ENCODE measurements at regions not wholly inside any gene's neighbourhood (a gene's known extent, or its start where the extent isn't known, plus 50 kb on each side); places are given as distances from the start of the nearest gene placed in this dataset.

DNA sequence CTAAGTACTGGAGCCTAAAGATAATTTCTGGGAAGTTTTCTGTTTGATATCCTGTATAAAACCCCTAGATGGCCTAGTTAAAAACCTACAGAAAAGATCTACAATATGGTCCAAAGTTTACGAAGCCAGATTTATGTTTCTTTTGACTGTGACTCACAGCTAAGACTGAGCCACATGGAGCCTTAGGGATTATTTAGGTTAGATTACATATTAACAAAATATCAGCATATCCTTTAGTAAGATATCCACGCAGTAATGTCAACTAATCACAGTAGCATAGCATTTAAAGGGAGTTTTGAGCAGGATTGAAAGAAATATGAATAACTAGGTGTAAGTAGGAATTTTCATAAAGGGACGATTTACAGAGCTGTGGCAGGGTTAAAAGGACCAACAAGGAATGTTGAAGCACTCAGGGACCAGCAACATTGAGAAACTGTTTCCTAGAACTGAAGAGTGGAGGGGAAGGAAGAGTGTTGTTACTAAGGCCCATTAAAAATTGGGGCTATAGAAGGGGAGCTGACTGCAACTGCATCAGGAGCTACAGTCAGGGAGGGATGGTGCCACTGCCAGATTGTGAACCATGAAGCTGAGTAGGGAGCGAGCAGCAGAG is 155.5 kb downstream of the DACT1 start:
- no peak overlapping the region for H3K4me3 ChIP-seq
- TF ChIP-seq, protein P1, sequence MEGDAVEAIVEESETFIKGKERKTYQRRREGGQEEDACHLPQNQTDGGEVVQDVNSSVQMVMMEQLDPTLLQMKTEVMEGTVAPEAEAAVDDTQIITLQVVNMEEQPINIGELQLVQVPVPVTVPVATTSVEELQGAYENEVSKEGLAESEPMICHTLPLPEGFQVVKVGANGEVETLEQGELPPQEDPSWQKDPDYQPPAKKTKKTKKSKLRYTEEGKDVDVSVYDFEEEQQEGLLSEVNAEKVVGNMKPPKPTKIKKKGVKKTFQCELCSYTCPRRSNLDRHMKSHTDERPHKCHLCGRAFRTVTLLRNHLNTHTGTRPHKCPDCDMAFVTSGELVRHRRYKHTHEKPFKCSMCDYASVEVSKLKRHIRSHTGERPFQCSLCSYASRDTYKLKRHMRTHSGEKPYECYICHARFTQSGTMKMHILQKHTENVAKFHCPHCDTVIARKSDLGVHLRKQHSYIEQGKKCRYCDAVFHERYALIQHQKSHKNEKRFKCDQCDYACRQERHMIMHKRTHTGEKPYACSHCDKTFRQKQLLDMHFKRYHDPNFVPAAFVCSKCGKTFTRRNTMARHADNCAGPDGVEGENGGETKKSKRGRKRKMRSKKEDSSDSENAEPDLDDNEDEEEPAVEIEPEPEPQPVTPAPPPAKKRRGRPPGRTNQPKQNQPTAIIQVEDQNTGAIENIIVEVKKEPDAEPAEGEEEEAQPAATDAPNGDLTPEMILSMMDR (IDR thresholded peaks at IDR 0.05), result no peak
- TF ChIP-seq POLR2A (IDR thresholded peaks at IDR 0.05), result no peak
- H3K36me3 ChIP-seq (replicated peaks in 1 of 2), result no peaks in the 10 kb centered on the region
- H3K27me3 ChIP-seq, result no peaks in the 10 kb centered on the region
- no peak for DNase-seq
- intact Hi-C loops (cut with DNase I), result no loop called here
- H3K27ac ChIP-seq, result no peak overlapping the region
- H3K4me1 ChIP-seq (replicated peaks in 1 of 2), result no peaks in the 10 kb centered on the region
- WGBS, 4 donors, result 85 to 90% (median 87%) methylated on average over 4 of the region's 4 CpGs
- no peaks in the 10 kb centered on the region for H3K9me3 ChIP-seq (replicated peaks in 1 of 3)

DNA sequence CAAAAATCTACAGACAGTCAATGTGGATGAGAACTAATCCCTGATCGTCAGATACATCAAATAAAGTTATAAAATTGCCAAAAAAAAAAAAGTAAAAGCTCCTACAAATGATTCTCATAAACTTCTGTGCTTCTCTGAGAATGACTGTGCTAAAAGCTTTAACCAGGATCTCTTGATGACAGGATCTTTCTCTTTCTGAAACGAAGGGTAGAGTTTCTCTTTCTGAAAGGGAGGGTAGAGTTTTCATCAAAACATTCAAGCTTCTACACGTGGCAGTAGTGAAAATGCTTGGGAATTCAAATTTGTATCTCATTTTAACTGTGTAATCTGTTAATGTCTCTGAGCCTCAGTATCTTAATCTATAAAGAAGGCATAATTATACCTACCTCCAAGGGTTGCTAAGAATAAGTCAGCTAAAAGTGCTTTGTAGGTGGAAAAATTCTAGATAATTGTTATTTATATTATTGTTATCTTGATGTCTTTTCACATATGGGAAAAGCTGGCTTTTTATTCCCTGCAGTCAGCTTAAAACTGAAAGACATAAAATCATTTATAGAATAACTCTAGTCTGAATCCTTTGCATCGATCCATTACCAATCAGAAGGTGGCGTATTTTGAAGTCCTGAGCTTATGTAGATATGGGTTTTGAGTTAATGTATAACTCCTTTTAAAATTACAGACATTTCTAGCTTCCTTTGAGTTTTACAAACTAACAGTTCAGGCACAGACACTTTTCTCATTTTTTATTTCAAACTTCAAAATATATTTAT is 157.4 kb downstream of the DACT1 start:
- Histone ChIP-seq H3K4me1 (replicated peaks in 1 of 2) (no peaks in the 10 kb centered on the region), H3K27ac (no peak overlapping the region), H3K27me3 (no peaks in the 10 kb centered on the region), H3K36me3 (replicated peaks in 1 of 2) (no peaks in the 10 kb centered on the region), H3K9me3 (replicated peaks in 1 of 3) (no peaks in the 10 kb centered on the region), H3K4me3 (no peak overlapping the region)
- no peak for DNase-seq
- no peak for TF ChIP-seq POLR2A (IDR thresholded peaks at IDR 0.05)
- TF ChIP-seq, protein P1 (IDR thresholded peaks at IDR 0.05), result no peak
- intact Hi-C loops (cut with DNase I), result no loop called here
- WGBS, 4 donors, result 73 to 81% (median 77%) methylated on average over 5 of the region's 5 CpGs

DNA sequence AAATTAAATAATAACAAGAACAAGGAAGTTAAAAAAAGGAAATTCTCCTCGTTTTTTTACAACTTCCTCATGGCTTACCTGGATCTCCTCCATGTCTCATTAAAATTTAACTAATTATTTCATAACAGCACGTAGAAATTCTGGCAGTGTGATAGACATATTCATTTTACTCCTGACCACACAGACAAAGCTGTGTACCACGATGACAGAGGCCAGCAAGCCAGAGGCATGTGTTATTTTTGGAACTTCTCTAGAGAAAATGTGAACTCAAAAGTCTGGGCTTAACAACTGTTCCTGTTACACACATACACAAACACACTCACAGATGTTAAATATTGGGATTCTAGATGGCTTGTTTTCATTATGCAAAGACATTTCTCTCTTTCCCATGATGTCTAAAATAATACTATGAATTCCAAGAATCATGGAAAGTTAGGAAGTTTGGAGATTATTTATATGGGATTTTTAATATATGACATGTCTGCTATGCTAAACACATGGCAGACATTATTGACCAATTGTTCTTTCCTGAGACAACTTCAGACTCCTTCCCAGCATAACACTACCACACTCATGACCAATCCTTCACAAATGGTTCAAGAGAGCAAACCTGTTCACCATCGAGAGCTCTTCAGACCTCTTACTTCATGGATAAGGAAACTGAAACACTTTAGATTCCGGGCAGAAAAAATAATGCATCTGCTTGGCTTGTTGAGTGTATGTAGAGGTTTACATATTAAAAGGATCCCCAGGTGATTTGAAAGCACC is 158.7 kb downstream of the DACT1 start:
- TF ChIP-seq, protein P1 (IDR thresholded peaks at IDR 0.05), result no peak
- no peak for TF ChIP-seq POLR2A (IDR thresholded peaks at IDR 0.05)
- no peaks in the 10 kb centered on the region for H3K27me3 ChIP-seq

DNA sequence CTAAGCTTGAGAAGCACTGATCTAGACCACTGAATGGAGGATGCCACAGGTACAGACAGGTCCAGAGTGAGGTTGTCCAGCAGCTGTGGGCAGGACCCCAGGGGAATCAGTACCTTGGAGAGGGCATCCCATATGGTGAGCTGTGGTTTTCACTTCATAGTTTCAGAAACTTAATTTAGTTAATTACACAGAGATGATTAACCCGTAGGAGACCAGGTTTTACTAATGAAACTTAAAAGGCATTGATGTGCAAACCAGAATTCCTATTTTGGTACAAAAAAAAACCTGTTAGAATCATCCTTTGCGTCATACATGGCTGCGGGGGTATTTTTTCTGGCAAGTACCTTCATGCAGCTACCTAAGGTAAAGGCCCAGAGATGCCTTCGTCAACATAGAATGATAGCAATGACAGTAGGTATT is 159.3 kb downstream of the DACT1 start:
- WGBS, 4 donors, result 81 to 88% (median 88%) methylated on average over 4 of the region's 4 CpGs
- DNase-seq, result no peak
- no peak for TF ChIP-seq POLR2A (IDR thresholded peaks at IDR 0.05)
- TF ChIP-seq, protein P1 (IDR thresholded peaks at IDR 0.05), result no peak

More for the DNA sequence above, 158.7 kb downstream of the DACT1 start:
- Histone ChIP-seq H3K4me3 (no peak overlapping the region), H3K9me3 (replicated peaks in 1 of 3) (no peaks in the 10 kb centered on the region), H3K4me1 (replicated peaks in 1 of 2) (no peaks in the 10 kb centered on the region), H3K36me3 (replicated peaks in 1 of 2) (no peaks in the 10 kb centered on the region), H3K27ac (no peak overlapping the region)
- intact Hi-C loops (cut with DNase I), result no loop called here
- 33 to 49% (median 45%) methylated on average over 5 of the region's 5 CpGs for WGBS, 4 donors
- DNase-seq, result no peak

More for the DNA sequence above, 159.3 kb downstream of the DACT1 start:
- H3K36me3 ChIP-seq (replicated peaks in 1 of 2), result no peaks in the 10 kb centered on the region
- no peak overlapping the region for H3K27ac ChIP-seq
- intact Hi-C loops (cut with DNase I), result no loop called here
- H3K4me1 ChIP-seq (replicated peaks in 1 of 2), result no peaks in the 10 kb centered on the region
- H3K9me3 ChIP-seq (replicated peaks in 1 of 3), result no peaks in the 10 kb centered on the region
- no peaks in the 10 kb centered on the region for H3K27me3 ChIP-seq
- no peak overlapping the region for H3K4me3 ChIP-seq

Data from adrenal gland (tissue), 9 donors.